ENCODE measurements at regions not wholly inside any gene's neighbourhood (a gene's known extent, or its start where the extent isn't known, plus 50 kb on each side); places are given as distances from the start of the nearest gene placed in this dataset.

DNA sequence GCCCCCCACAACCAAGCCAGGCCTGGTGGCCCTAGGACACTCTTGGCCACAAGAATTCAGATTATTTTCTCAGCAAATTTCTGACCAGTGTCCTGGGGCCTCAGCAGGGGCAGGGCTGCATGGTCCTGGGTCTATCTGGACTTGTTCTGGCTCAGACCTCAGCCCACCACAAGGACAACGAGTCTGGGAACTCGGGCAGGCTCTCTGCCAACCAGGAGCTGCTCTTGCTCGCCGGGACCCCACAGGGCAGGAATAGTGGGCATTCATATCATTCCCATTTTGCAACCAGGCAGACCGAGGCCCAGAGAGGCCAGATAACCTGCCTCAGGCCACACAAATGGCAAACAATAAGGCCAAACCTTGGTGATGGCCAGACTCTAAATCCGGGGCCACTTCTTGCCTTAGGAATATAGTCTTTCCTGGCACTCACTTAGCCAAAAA is 75.4 kb upstream of the WNT7B start:
- no peak for TF ChIP-seq CTCF (IDR thresholded peaks at IDR 0.05; ENCODE audit: insufficient read depth, missing control alignments)
- FAIRE-seq (no peak), DNase-seq (ENCODE audit: insufficient read length, low spot score) (no peak)

DNA sequence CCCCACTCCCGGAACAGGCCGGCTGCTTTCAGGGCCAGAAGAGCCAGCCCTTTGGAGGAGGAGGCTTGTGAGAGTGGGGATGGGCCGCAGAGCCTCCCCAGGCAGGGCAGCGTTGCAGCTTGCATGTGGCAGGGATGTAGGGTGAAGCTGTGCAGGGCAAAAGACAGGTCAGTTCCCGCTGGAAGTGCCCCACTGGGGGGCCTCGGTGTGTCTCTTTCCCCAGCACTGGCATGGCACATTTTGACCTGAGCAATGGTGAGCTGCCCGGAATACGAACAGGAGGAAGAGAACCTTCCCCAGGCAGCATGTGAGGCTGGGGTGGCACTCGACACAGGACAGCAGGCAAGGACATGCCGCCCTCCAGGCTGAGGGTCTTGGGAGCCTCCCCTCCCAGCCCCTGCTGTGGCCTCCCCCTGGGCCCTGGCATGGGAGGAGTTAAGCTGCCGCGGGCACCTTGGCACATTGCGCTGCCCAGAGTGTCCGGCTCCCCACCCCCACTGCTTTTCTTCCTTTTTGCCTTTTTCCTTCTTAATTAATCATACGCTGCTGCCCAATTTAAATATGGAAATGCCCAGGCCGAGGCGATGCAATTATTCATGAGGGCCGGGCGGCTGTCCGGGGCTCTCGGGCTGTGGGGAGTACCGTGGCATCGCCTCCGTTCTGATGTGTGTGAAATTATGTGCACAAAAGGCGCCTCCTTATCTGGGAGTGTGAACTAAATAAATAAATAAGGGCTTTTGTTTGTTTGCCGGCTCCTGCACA is 76.0 kb upstream of the WNT7B start:
- DNase-seq (ENCODE audit: insufficient read length, low spot score) (no peak), FAIRE-seq (no peak)
- no peak for TF ChIP-seq CTCF (IDR thresholded peaks at IDR 0.05; ENCODE audit: insufficient read depth, missing control alignments)

GRCh38 chr22:46053563-46054090 is 76.7 kb upstream of the WNT7B start:
- FAIRE-seq = no peak
- no peak for DNase-seq (ENCODE audit: insufficient read length, low spot score)
- no peak for TF ChIP-seq CTCF (IDR thresholded peaks at IDR 0.05; ENCODE audit: insufficient read depth, missing control alignments)

DNA sequence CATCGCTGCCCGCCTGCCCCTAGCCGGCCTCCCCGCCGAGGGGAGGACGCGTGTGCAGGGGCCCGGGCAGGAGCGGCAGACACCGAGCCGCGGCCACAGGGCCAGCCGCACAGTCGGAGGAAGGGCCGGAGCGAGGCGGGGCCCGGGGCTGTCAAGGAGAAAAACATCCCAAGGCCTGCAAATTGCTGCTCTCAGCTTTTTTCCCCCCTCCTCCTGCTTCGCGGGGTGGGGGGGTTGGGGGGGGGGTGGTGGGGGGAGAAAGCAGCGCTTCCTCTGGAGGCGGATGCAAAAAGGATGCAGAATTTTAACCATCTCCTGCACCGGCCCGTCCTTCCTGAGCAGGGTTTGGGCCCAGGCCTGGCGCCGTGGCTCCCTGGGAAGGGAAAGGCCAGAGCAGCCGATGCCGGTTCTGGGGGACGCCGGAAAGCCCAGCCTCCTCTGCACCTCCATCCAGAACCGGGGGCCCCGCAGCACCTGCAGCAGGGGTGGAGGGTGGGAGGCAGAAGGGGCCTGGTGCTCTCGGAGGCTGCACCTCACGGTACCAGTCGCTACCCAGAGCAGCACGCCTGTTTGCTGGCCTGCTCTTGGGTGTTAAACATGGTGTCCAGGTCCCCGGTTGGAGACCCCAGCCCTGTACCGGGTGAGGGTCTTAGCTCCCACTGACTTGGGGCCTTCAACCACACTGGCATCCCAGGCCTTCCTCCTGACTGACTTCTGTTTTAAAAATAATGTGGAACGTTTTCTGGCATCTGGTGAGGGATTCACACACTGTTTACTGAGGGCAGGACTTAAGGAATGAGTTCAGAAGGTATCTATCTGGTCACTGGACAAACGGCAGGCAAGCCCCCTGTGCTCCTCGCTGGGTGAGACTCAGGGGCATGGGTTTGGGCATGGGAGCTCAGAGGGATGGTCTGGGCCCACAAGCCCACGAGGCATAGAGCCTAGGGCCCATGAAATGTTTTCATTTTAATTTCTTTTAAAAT is 77.4 kb upstream of the WNT7B start:
- no peak for TF ChIP-seq CTCF (IDR thresholded peaks at IDR 0.05; ENCODE audit: insufficient read depth, missing control alignments)

DNA sequence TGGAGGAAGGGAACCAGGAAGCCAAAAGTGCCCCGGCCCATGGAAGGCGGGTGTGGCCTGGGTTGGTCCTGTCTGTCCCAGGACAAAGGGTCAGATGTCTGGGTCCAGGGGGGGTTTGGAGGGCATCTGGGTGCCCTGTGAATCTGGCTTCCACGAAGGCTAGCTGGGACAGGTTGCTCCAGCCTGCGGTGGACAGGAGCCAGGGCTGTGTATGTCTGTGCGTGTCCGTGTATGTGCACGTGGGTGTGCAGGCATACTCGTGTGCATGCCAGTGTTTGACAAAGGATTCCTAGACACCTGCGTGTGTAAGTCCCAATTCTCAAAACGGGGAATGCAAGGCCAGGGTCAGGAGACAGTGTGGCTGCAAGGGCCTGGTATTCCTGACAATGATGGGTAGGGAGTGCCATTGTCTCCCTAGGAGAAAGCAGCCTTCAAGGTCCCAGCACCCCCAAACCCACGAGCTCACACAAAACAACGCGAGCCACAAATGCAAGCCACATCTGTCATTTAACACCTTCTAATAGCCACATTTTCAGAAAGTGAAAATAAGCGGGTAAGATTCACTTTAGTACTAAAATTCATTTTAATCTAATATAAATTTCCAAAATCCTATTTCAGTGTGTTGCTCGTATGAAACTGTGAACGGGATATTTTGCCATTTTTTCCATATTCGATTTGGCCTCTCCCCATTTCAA is 78.4 kb upstream of the WNT7B start:
- TF ChIP-seq CTCF (IDR thresholded peaks at IDR 0.05; ENCODE audit: insufficient read depth, missing control alignments) = no peak
- FAIRE-seq (no peak), DNase-seq (ENCODE audit: insufficient read length, low spot score) (no peak)

More for the DNA sequence above, 77.4 kb upstream of the WNT7B start:
- FAIRE-seq (no peak), DNase-seq (ENCODE audit: insufficient read length, low spot score) (no peak)

GRCh38 chr22:46055911-46056545 is 79.1 kb upstream of the WNT7B start:
- FAIRE-seq (no peak), DNase-seq (ENCODE audit: insufficient read length, low spot score) (no peak)
- no peak for TF ChIP-seq CTCF (IDR thresholded peaks at IDR 0.05; ENCODE audit: insufficient read depth, missing control alignments)

Measured in D721Med (cell line).